MM.1S (cell line): ENCODE measurements at regions not wholly inside any gene's neighbourhood (a gene's known extent, or its start where the extent isn't known, plus 50 kb on each side); places are given as distances from the start of the nearest gene placed in this dataset.

Source experiments
- DNase-seq: peaks from one replicate; pipeline ENCODE4 v3.0.0-alpha.2; 2015
- H2AFZ ChIP-seq: fragments of 300-600 bp; sonication (generic); 2 replicates; pipeline ENCODE4 v1.6.0; 2016; ENCODE audit warnings: antibody characterized with exemption, low read length
- H3F3A ChIP-seq: fragments of 300-600 bp; sonication (generic); 2 replicates; pipeline ENCODE4 v1.6.1; 2016; ENCODE audit warnings: mild to moderate bottlenecking, antibody characterized with exemption, low read length, moderate library complexity, mixed read lengths; ENCODE audit not compliant: insufficient read depth
- H3K27ac ChIP-seq: fragments of 300-600 bp; sonication (generic); 2 replicates; pipeline ENCODE4 v1.5.1; 2016; ENCODE audit warnings: mild to moderate bottlenecking, low read length
- H3K27me3 ChIP-seq: fragments of 300-600 bp; sonication (generic); replicated peaks from 2 replicates; pipeline ENCODE4 v1.6.0; 2016; ENCODE audit warnings: low read length; ENCODE audit not compliant: insufficient read depth
- H3K36me3 ChIP-seq: fragments of 300-600 bp; sonication (generic); replicated peaks from 2 replicates; pipeline ENCODE4 v1.6.1; 2016; ENCODE audit warnings: mild to moderate bottlenecking, low read length, mixed read lengths; ENCODE audit not compliant: insufficient read depth
- H3K4me1 ChIP-seq: fragments of 300-600 bp; sonication (generic); 2 replicates; pipeline ENCODE4 v1.6.1; 2016; ENCODE audit warnings: low read length, mixed read lengths
- H3K4me2 ChIP-seq: fragments of 300-600 bp; sonication (generic); 2 replicates; pipeline ENCODE4 v1.6.0; 2016; ENCODE audit warnings: low read depth, low read length
- H3K4me3 ChIP-seq: fragments of 300-600 bp; sonication (generic); 2 replicates; pipeline ENCODE4 v1.5.1; 2016; ENCODE audit warnings: low read length, mixed read lengths
- H3K79me2 ChIP-seq: fragments of 300-600 bp; sonication (generic); 2 replicates; pipeline ENCODE4 v1.6.1; 2016; ENCODE audit warnings: mixed run types, low read length, mixed read lengths
- H3K9ac ChIP-seq: fragments of 300-600 bp; sonication (generic); 2 replicates; pipeline ENCODE4 v1.6.1; 2016; ENCODE audit warnings: low read length, mixed read lengths
- H3K9me2 ChIP-seq: fragments of 300-600 bp; sonication (generic); replicated peaks from 2 replicates; pipeline ENCODE4 v1.6.1; 2016; ENCODE audit warnings: mild to moderate bottlenecking, low read length, mixed read lengths; ENCODE audit not compliant: insufficient read depth
- H3K9me3 ChIP-seq: fragments of 300-600 bp; sonication (generic); replicated peaks from 2 replicates; pipeline ENCODE4 v1.6.1; 2016; ENCODE audit warnings: mild to moderate bottlenecking, low read length, mixed read lengths; ENCODE audit not compliant: insufficient read depth
- H4K20me1 ChIP-seq: fragments of 300-600 bp; sonication (generic); 2 replicates; pipeline ENCODE4 v1.6.1; 2016; ENCODE audit warnings: mild to moderate bottlenecking, low read length, moderate library complexity, mixed read lengths; ENCODE audit not compliant: insufficient read depth
- EZH2 ChIP-seq: fragments of 300-600 bp; sonication (generic); optimal IDR thresholded peaks from 2 replicates; pipeline ENCODE3; 2017; ENCODE audit warnings: low read depth, mild to moderate bottlenecking, antibody characterized with exemption, low read length, mixed read lengths
- EZH2phosphoT487 ChIP-seq: fragments of 300-600 bp; sonication (generic); IDR thresholded peaks from 2 replicates; pipeline ENCODE4 v1.6.1; 2018; ENCODE audit warnings: antibody characterized with exemption, low read length
- TF ChIP-seq, protein P1 (sequence below): fragments of 300-600 bp; sonication (generic); IDR thresholded peaks from 2 replicates; pipeline ENCODE4 v1.5.1; 2016; ENCODE audit warnings: antibody characterized with exemption, low read length, mixed read lengths

GRCh38 chr18:78295262-78295661, 684.4 kb upstream of the SALL3 start:
- H3K27me3 ChIP-seq, result no peaks in the 10 kb centered on the region

GRCh38 chr18:78296166-78296565, 683.5 kb upstream of the SALL3 start:
- DNase-seq, result no peak
- Histone ChIP-seq H3K36me3 (no peaks in the 10 kb centered on the region), H3K4me2 (no peak overlapping the region), H3F3A (no peaks in the 10 kb centered on the region), H3K27ac (no peak overlapping the region), H3K9me2 (no peaks in the 10 kb centered on the region), H3K9me3 (no peaks in the 10 kb centered on the region), H2AFZ (no peak overlapping the region), H4K20me1 (no peaks in the 10 kb centered on the region), H3K4me3 (no peak overlapping the region), H3K79me2 (no peaks in the 10 kb centered on the region), H3K4me1 (no peaks in the 10 kb centered on the region), H3K9ac (no peak overlapping the region), H3K27me3 (no peaks in the 10 kb centered on the region)
- TF ChIP-seq EZH2 (no peak), EZH2phosphoT487 (no peak)
- TF ChIP-seq, protein P1, sequence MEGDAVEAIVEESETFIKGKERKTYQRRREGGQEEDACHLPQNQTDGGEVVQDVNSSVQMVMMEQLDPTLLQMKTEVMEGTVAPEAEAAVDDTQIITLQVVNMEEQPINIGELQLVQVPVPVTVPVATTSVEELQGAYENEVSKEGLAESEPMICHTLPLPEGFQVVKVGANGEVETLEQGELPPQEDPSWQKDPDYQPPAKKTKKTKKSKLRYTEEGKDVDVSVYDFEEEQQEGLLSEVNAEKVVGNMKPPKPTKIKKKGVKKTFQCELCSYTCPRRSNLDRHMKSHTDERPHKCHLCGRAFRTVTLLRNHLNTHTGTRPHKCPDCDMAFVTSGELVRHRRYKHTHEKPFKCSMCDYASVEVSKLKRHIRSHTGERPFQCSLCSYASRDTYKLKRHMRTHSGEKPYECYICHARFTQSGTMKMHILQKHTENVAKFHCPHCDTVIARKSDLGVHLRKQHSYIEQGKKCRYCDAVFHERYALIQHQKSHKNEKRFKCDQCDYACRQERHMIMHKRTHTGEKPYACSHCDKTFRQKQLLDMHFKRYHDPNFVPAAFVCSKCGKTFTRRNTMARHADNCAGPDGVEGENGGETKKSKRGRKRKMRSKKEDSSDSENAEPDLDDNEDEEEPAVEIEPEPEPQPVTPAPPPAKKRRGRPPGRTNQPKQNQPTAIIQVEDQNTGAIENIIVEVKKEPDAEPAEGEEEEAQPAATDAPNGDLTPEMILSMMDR, result no peak

More at GRCh38 chr18:78295262-78295661, 684.4 kb upstream of the SALL3 start:
- no peak overlapping the region for H3K4me2 ChIP-seq
- H3K4me3 ChIP-seq, result no peak overlapping the region
- no peaks in the 10 kb centered on the region for H3K9me2 ChIP-seq
- no peaks in the 10 kb centered on the region for H3K36me3 ChIP-seq
- H3F3A ChIP-seq, result no peaks in the 10 kb centered on the region
- H4K20me1 ChIP-seq, result no peaks in the 10 kb centered on the region
- no peak overlapping the region for H2AFZ ChIP-seq
- no peaks in the 10 kb centered on the region for H3K4me1 ChIP-seq
- no peaks in the 10 kb centered on the region for H3K79me2 ChIP-seq
- TF ChIP-seq EZH2 (no peak), EZH2phosphoT487 (no peak)
- TF ChIP-seq, protein P1, result no peak
- no peak overlapping the region for H3K27ac ChIP-seq
- no peak overlapping the region for H3K9ac ChIP-seq
- no peak for DNase-seq
- H3K9me3 ChIP-seq, result no peaks in the 10 kb centered on the region

DNA sequence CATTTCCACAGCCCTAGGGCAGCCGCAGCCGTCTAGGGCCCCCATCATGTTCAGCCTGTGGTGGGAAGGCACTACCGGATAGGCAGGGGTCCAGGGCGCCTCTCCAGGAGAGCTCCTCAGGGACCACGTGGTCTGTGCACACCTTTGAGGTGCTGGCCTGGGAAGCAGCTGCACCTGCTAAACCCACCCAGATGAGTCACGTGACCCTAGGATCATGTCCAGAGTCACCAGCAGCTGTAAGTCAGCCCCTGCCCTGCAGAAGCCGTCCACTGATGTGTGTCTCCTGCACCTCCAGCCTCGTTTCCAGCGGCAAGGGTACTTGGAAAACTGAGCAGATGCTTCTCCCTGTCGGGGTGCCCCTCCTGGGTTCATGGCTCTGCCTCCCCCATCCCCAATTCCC, 682.6 kb upstream of the SALL3 start:
- no peak overlapping the region for H3K4me2 ChIP-seq
- TF ChIP-seq, protein P1, result no peak
- no peaks in the 10 kb centered on the region for H3K27me3 ChIP-seq
- DNase-seq, result no peak
- H3F3A ChIP-seq, result no peaks in the 10 kb centered on the region
- H3K79me2 ChIP-seq, result no peaks in the 10 kb centered on the region
- no peak overlapping the region for H3K27ac ChIP-seq
- no peaks in the 10 kb centered on the region for H3K9me3 ChIP-seq
- H3K4me3 ChIP-seq, result no peak overlapping the region
- no peaks in the 10 kb centered on the region for H3K36me3 ChIP-seq
- H3K4me1 ChIP-seq, result no peaks in the 10 kb centered on the region
- H4K20me1 ChIP-seq, result no peaks in the 10 kb centered on the region
- H3K9me2 ChIP-seq, result no peaks in the 10 kb centered on the region
- no peak overlapping the region for H2AFZ ChIP-seq
- H3K9ac ChIP-seq, result no peak overlapping the region
